HG03521 (cell line): ENCODE measurements at regions not wholly inside any gene's neighbourhood (a gene's known extent, or its start where the extent isn't known, plus 50 kb on each side); places are given as distances from the start of the nearest gene placed in this dataset.
"Not testable (repeated sequence)": the region's sequence is repeated elsewhere in the genome, so short reads cannot be mapped to it uniquely, and the experiment has no call there.

Source experiments
- ATAC-seq: cut with Tn5 transposase; IDR thresholded peaks from one replicate; pipeline ENCODE4 v1.9.1; 2021; ENCODE audit warnings: mild to moderate bottlenecking, moderate library complexity; ENCODE audit not compliant: unreplicated experiment

- not testable (repeated sequence) for ATAC-seq
These were observed 52.6 kb upstream of the KIF26B start for GRCh38 chr1:245102149-245102548.

DNA sequence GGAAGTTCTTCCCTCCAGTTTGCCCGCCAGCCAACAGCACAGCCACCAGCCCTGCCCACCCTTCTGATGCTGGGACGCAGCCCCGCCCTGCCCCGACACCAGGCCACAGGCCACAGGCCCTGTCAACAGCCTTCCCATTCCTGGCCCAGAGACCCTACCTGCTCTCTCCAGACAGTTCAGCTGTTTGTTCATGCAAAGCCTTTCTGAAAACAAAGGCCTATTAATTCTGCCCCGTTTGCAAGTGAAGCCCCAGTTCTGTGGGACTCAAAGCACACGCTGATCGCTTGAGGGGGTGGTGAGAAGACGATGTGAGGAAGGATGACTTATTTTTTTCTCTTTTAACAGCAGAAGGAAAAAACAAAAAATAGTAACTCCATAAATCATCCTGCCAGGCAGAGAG lies 55.4 kb upstream of the KIF26B start:
- ATAC-seq = no peak

- no peak for ATAC-seq
These were observed 55.9 kb upstream of the KIF26B start for GRCh38 chr1:245098924-245099323.

DNA sequence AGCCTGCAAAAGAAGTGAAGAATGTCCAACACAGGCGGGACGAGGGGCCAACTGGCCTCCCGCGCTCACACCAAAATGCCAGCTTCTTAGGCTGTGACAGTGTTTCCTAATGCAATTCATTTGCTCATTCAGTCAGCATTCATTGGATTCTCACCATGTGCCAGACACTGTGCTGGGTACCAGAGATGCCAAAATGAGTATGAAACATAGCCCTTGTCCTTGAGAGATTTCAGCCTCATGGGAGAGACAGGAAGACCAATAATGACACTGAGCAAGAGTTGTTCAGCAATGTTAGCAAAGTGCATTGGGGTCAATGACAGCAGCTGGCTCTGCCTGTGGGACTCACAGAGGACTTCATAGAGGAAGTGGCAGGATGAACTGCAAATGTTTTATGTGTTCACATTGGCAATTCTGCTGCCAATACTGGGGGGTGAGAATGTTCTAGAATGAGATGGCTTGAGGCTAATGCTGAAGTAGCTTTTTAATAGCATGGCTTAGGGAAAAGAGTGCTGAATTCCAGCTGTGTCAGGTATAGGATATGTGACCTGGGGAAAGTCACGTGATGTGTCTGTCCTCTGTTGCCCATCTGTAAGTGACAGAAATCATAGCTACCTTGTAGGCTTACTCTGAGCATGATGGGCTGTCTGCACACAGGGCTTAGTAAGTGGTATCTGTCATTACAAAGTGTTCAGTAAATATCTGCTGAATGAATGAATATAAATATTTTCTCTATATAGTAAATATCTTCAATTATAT lies 58.3 kb upstream of the KIF26B start:
- no peak for ATAC-seq

GRCh38 chr1:245095903-245096302 lies 58.9 kb upstream of the KIF26B start:
- no peak for ATAC-seq

DNA sequence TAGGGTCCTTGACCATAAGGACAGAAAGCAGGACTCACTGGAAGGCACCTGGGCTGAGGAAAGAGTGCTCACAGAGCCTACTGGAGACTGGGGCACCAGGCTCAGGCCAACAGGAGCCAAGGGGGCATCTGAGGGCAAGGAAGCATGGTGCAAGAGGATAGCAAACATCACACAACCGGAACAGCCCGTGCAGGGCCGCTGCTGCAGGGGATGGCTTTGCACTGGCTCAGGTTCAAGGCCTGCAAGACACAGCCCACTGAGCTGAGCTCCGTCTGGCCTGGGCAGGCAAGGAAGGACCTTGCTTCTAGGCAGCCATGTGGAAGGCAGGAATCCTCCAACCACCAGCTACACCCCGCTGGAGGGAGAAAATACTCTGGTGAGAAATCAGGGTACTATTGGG lies 59.8 kb upstream of the KIF26B start:
- no peak for ATAC-seq

- ATAC-seq = no peak
These were observed 60.7 kb upstream of the KIF26B start for GRCh38 chr1:245094092-245094491.

DNA sequence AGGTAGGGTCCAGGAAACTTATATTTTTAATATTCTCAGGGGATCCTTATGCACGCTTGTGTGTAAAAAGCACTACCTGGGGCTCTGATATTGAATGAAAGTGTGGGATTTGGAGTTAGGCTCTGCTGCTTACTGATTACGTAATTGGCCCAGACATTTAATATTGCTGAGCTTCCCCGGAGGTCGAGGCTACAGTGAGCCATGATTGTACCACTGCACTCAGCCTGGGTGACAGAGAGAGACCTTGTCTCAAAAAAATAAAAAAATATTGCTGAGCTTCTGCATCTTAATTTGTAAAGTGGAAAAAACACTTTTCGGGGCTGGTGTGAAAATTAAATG lies 62.2 kb upstream of the KIF26B start:
- ATAC-seq = no peak

DNA sequence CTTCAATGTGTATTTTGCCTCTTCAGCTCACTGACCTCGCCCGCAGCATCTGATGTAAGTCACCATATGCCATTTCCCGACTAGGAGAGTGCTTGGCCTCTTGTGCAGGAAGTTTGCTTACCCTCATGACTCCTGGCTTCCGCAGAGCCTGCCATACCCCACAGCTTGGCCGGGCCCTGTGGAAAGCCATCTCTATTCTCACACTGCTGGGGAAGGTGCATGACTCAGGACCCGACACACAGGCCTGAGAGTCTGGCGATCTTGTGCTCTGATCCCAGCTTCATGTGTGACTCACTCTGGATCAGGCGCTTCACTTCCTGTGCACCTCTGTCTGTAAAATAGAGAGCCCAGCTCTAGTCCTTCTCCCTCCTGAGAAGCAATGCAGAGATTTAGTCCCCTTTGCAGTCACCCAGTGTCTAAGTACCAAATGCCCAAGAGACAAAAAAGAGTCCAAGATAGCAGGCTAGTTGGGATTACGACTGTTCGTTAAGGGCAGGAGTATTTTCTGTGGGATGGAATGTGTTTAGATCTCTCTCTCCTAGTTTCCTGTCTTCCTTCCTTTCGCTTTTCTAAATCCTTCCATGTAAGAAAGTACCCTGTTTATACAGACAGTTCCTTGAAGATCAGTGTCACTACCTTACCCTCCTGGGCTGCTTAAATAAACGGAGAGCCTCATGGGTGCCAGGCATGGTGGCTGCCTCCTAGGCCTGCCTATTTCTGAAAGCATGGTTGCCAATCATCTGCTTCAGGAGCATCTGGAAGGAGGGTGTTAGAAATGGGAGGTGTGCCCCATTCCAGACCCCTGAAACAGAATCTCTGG lies 62.8 kb upstream of the KIF26B start:
- no peak for ATAC-seq

- ATAC-seq = no peak
These were observed 63.6 kb upstream of the KIF26B start for GRCh38 chr1:245091171-245091621.

GRCh38 chr1:245090491-245091090 lies 64.2 kb upstream of the KIF26B start:
- ATAC-seq = no peak

DNA sequence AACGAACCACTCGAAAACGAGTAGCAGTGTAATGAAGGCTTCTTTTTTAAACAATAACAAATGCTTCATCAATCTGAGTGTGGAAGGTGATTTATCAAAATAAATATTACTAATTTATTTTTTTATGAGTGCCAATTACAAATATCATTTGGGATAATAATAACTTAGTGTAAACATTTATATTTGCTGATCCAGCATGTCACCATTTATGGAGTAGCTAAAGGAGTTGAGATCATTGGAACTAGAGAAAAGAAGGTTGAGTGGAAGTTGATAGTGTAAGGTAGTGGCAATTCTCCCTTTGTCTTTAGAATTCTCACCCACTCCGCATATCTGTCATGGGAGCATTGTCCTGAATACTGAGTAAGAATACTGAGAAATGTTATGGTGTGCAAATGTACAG lies 67.1 kb upstream of the KIF26B start:
- ATAC-seq = no peak

- ATAC-seq = no peak
These were observed 68.3 kb upstream of the KIF26B start for GRCh38 chr1:245086389-245086969.

GRCh38 chr1:245085508-245086095 lies 69.2 kb upstream of the KIF26B start:
- peak; percentile 79 for ATAC-seq

GRCh38 chr1:245084551-245084950 lies 70.2 kb upstream of the KIF26B start:
- ATAC-seq = no peak

DNA sequence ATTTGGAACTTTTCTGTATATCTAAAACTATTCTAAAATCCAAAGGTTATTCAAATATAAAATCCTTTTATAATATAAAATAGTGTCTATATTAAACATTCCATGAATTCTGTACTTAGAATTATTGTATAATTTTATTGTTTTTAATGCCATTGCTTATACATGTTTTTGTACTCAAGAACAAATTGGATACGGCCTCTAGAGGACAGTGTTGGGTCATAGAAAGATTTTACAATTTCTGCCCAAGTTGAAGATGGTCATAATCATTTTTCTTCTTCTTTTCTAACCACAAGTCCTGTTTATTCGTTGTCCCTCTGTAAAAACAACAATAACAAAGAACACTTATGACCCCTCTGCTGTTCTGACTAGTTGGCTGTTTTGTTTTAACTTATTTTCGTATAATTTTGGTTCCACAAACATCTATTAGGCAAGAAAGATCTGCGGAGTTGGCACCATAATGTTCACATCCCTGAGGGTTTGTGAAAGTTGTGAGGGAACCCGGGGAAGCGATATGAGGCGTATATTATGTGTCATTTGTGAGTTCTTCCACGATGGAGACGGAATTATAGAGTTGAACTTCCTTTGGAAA lies 75.7 kb upstream of the KIF26B start:
- no peak for ATAC-seq

DNA sequence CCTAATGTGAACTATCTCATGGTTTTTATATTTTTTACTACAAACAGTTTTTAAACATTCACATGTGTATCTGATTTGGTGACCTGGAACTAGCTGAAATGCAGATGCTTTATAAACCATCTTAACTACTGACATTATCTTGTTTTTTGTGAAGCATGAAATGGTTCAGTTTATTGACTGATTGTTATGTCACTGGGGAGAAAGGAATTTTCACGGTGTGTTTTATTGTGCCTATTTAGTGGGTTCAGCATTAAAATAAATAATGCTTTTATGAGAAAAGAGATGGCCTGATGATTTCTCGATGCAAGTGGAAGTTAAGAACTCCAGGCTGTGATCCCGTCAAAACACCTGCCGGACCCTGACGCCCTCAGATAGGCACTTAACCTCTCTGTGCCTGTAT lies 79.9 kb upstream of the KIF26B start:
- ATAC-seq = no peak

DNA sequence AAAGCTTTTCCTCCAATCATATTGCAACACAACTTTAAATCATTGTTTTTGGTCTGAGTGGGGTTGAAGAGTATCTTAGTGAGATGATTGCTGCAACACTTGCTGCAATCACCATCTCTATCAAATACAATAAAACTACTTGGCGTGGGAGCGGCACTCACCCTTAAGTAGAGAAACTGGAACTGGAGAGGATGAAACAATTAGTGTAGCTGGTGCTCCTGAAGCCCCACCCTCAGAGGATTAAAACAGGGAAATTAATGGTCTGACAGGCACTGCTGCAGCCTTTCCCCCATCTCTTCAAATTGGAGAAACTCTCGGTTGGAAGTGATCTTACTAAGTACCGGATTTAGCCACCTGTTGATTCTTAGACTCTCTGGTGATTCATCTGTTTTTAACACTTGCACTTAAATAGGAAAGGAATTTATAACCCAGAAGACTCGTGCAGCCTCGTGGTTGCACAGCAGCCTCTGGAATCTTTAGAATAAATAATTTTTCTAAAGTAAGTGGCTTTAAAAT lies 80.5 kb upstream of the KIF26B start:
- no peak for ATAC-seq

GRCh38 chr1:245070836-245071615 lies 83.8 kb upstream of the KIF26B start:
- ATAC-seq = no peak

- no peak for ATAC-seq
These were observed 87.5 kb upstream of the KIF26B start for GRCh38 chr1:245067257-245067656.
